ENCODE measurements at regions not wholly inside any gene's neighbourhood (a gene's known extent, or its start where the extent isn't known, plus 50 kb on each side); places are given as distances from the start of the nearest gene placed in this dataset.

DNA sequence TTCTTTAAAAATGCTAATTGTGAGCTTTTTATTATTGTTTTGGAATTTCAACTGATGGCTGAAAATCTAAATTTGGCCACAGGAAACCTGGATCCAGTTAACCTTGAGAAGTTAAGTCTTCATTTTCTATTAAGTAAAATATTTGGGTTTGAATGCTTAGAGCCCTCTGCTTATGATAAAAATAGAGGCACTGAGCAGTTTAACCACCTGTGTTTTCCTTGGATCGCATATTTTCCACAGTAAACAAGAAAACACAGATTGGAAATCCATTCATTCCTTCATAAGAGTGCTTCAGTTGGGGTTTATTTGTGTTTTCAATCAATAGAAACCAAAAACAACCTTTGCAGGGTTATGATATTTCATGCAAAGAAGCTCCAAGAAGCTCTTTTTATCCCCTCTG is 77.2 kb upstream of the HES1 start:
- TF ChIP-seq CTCF (IDR thresholded peaks at IDR 0.05; ENCODE audit: poor library complexity, severe bottlenecking): no peak
- TF ChIP-seq POLR2AphosphoS5 (IDR thresholded peaks at IDR 0.05): no peak
- no peak for TF ChIP-seq EZH2 (IDR thresholded peaks at IDR 0.05; ENCODE audit: borderline replicate concordance, insufficient read depth, low read length, poor library complexity, severe bottlenecking)
- TF ChIP-seq EP300 (conservative IDR thresholded peaks at IDR 0.05; ENCODE audit: poor library complexity, severe bottlenecking): no peak
- TF ChIP-seq REST (IDR thresholded peaks at IDR 0.05; ENCODE audit: borderline replicate concordance): no peak
- no peak for TF ChIP-seq SMC3 (conservative IDR thresholded peaks at IDR 0.05; ENCODE audit: poor library complexity)
- no peak for TF ChIP-seq TAF1 (IDR thresholded peaks at IDR 0.05; ENCODE audit: low read depth)
- no peak for TF ChIP-seq RAD21 (conservative IDR thresholded peaks at IDR 0.05)
- no peak for TF ChIP-seq MXI1 (conservative IDR thresholded peaks at IDR 0.05; ENCODE audit: poor library complexity, severe bottlenecking)

Measured in neural cell (in vitro differentiated cells).